Activated naive CD4-positive, alpha-beta T cell treated with anti-CD3 and anti-CD28 coated beads, Interleukin-2, amount 50 U/mL, for 24 hours (primary cell): ENCODE measurements at regions not wholly inside any gene's neighbourhood (a gene's known extent, or its start where the extent isn't known, plus 50 kb on each side); places are given as distances from the start of the nearest gene placed in this dataset.

Experiments
- H3K27ac Mint-ChIP-seq: one replicate; pipeline ENCODE4 v1.8.0; 2021; ENCODE audit warnings: mild to moderate bottlenecking, mixed read lengths
- H3K27me3 Mint-ChIP-seq: one replicate; pipeline ENCODE4 v1.8.0; 2021; ENCODE audit warnings: mixed read lengths
- H3K36me3 Mint-ChIP-seq: one replicate; pipeline ENCODE4 v1.8.0; 2021; ENCODE audit warnings: mixed read lengths
- H3K4me1 Mint-ChIP-seq: one replicate; pipeline ENCODE4 v1.8.0; 2021; ENCODE audit warnings: mixed read lengths
- H3K4me3 Mint-ChIP-seq: one replicate; pipeline ENCODE4 v1.8.0; 2021; ENCODE audit warnings: mild to moderate bottlenecking, mixed read lengths
- H3K9me3 Mint-ChIP-seq: one replicate; pipeline ENCODE4 v1.8.0; 2021; ENCODE audit warnings: mixed read lengths

DNA sequence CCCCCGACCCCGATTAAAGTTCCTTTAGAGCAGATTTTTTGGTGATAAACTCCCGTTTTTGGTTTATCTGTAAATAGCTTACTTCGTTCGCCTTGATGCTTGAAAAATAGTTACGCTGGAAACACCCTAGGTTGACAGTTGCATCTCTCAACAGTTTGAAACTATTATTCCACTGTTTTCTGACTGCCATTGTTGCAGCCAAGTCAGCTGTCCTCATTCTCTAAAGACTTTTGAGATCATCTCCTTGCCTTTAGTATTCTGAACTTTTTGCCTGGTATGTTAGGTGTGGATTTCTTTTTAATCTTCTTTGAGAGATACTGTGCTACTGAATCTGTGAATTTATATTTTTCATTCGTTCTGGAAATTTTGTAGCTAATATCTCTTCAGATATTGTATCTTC is 122.7 kb upstream of the NSMCE3 start:
- Mint-ChIP-seq H3K4me3 (no peak overlapping the region), H3K27ac (no peak overlapping the region), H3K36me3 (no peaks in the 10 kb centered on the region), H3K9me3 (no peaks in the 10 kb centered on the region), H3K4me1 (no peaks in the 10 kb centered on the region), H3K27me3 (peaks cover 5% of the 10 kb centered on the region)

DNA sequence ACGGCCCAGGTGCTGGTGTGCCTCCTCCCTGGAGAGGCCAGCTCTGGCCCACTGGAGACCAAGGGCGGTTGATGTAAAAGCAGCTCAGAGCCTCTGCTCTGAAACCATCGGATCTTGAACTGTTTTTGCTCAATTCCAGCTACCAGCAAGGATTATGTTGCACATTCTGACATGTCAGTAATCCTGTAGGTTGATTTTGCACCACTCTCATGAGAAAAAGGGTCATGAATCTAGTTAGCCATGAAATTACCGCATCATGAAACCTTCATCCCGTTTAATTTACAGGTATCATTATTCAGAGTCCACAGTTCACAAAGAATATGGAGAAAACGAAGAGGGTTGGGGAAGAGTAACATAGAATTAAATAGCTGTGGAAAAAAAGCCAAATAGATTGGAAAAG is 120.4 kb upstream of the NSMCE3 start:
- H3K27ac Mint-ChIP-seq = no peak overlapping the region
- H3K9me3 Mint-ChIP-seq = no peaks in the 10 kb centered on the region
- H3K27me3 Mint-ChIP-seq = peaks cover 5% of the 10 kb centered on the region
- no peak overlapping the region for H3K4me3 Mint-ChIP-seq
- H3K36me3 Mint-ChIP-seq = no peaks in the 10 kb centered on the region
- no peaks in the 10 kb centered on the region for H3K4me1 Mint-ChIP-seq

DNA sequence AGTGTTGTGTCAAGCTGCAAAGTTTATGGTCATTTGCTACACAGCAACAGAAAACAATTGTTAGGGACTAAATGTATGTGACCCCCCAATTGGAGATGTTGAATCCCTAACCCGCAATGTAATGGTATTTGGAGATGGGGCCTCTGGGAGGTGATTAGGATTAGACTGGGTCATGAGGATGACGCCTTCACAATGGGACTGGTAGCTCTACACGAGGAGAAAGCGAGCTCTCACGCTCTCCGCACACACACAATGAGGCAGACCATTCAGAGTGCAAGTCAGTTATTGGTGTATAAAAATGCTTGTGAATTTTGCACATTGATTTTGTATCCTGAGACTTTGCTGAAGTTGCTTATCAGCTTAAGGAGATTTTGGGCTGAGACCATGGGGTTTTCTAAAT is 116.9 kb upstream of the NSMCE3 start:
- no peak overlapping the region for H3K4me3 Mint-ChIP-seq
- H3K4me1 Mint-ChIP-seq = no peaks in the 10 kb centered on the region
- H3K27me3 Mint-ChIP-seq = peaks cover 12% of the 10 kb centered on the region

DNA sequence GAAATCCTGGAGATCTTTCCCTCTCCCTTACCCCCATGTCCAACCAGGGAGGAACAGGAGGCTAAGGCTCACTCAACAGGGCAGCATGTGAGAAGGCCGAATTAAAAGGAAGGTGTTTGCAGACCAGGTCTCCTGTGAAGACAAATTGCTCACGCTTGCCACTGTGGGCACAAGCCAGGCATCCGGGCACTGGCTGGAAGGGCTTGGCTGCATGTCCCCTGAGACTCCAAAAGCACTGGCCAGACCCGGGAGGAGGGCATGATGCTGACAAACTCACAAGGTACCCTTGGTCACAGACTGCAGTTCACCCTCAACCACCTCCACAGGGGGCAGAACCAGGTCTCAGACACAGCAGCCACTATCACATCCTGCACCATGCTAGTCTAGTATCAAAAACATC is 113.7 kb upstream of the NSMCE3 start:
- Mint-ChIP-seq H3K27me3 (peaks cover 11% of the 10 kb centered on the region), H3K4me1 (no peaks in the 10 kb centered on the region), H3K27ac (no peak overlapping the region), H3K4me3 (no peak overlapping the region), H3K36me3 (no peaks in the 10 kb centered on the region), H3K9me3 (no peaks in the 10 kb centered on the region)

More for the DNA sequence above, 116.9 kb upstream of the NSMCE3 start:
- Mint-ChIP-seq H3K9me3 (no peaks in the 10 kb centered on the region), H3K27ac (no peak overlapping the region), H3K36me3 (no peaks in the 10 kb centered on the region)

DNA sequence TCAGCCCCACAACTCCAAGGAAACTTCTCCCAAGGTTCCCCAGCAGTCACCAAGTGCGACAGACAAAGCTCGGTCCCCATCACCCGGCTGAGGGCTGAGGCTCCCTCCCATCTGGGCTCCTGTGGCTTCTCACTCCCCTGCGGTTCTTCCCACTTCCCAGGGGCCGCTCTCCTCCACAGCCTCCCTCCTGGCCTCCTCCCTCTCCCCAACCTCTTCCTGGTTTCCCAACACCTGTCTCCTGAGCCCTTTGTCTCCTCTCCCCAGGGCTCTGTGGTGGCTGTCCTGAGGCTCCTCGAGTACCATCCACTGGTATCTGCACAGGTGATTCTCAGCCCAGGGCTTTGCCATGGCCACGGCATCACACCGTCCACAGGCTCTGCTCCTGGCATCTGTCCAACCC is 113.2 kb upstream of the NSMCE3 start:
- Mint-ChIP-seq H3K4me3 (no peak overlapping the region), H3K27me3 (peaks cover 10% of the 10 kb centered on the region), H3K9me3 (no peaks in the 10 kb centered on the region), H3K27ac (no peak overlapping the region), H3K4me1 (no peaks in the 10 kb centered on the region), H3K36me3 (no peaks in the 10 kb centered on the region)

DNA sequence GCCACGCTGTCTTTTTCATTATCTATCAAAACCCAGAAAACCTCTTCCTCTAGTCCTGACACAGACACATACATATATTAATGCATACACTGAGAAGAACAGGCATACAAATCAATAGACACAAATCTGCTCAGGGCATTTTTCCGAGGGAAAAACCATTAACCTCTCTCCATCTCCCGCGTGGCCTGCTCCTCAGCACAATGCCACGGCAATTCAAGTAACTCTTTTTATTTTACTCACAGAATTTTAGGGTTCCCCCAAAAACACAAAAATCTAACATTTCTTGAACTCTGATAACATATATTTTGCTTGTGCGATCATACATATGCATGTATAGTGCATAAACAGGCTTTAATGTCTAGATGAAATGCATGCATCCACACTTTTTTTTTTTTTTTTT is 110.8 kb upstream of the NSMCE3 start:
- H3K36me3 Mint-ChIP-seq = no peaks in the 10 kb centered on the region
- H3K27me3 Mint-ChIP-seq = peaks cover 10% of the 10 kb centered on the region
- no peak overlapping the region for H3K4me3 Mint-ChIP-seq
- no peaks in the 10 kb centered on the region for H3K4me1 Mint-ChIP-seq
- H3K27ac Mint-ChIP-seq = no peak overlapping the region
- H3K9me3 Mint-ChIP-seq = no peaks in the 10 kb centered on the region

DNA sequence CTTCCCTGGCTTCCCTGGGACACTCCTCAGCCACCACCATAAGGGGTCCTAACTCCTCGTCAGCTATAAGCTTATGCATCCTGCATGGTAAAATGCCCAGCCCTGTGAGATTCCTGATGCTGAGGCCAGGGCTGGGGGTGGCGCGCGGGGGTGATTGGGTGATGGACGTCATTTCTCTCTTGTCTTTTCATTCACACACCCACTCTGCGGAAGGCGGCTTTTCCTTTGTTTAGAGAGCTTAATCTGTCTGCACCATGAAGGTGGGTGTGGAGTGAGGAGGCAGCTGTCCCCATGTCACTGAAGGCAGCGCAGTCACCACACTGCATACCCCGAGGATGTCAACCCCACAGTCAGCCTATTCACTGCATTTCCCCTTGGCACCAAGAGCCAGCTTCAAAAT is 110.0 kb upstream of the NSMCE3 start:
- H3K9me3 Mint-ChIP-seq = no peaks in the 10 kb centered on the region
- H3K4me1 Mint-ChIP-seq = no peaks in the 10 kb centered on the region
- no peaks in the 10 kb centered on the region for H3K36me3 Mint-ChIP-seq
- H3K27me3 Mint-ChIP-seq = peaks cover 4% of the 10 kb centered on the region
- H3K4me3 Mint-ChIP-seq = no peak overlapping the region
- no peak overlapping the region for H3K27ac Mint-ChIP-seq

DNA sequence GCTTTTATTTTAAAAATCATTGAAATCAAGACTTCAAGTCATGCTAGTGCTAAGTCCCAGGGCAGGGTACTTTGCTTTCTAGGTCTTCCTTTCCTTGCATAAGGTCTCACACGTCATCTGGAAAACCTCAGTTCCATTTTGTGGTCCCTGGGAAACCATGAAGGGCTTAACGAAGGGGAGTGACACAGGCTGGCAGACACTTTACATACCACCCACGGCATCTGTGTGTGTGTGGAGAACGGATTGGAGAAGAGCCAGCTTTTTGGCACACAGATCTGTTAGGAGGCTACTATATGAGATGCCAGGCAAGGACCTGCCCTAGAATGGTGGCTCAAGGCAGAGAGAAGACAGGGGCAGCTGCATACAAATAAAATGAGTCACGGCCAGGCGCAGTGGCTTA is 107.5 kb upstream of the NSMCE3 start:
- no peaks in the 10 kb centered on the region for H3K4me1 Mint-ChIP-seq
- no peak overlapping the region for H3K27ac Mint-ChIP-seq
- no peaks in the 10 kb centered on the region for H3K36me3 Mint-ChIP-seq
- H3K4me3 Mint-ChIP-seq = no peak overlapping the region
- no peaks in the 10 kb centered on the region for H3K9me3 Mint-ChIP-seq
- peaks cover 4% of the 10 kb centered on the region for H3K27me3 Mint-ChIP-seq

DNA sequence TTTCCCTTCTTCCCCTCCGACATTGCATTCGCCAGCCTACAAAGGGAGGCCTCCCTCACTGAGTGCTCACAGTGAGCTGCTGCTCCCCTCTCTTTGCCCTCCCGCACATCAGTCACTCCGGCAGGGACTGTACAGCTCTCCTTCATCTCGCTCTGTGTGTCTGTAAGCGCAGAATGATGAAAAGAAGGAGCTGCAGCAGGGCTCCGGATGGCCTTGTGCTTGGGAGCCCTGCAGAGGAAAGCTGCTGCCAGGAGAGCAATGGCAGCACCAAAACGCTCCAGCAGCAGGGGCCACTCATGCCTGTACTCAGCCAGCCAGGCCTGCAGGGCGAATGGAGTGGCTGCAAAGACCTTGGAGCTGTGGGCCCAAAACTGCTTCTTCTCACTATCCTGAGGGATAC is 107.0 kb upstream of the NSMCE3 start:
- Mint-ChIP-seq H3K27ac (no peak overlapping the region), H3K4me3 (no peak overlapping the region), H3K36me3 (no peaks in the 10 kb centered on the region), H3K4me1 (no peaks in the 10 kb centered on the region), H3K9me3 (no peaks in the 10 kb centered on the region), H3K27me3 (peaks cover 4% of the 10 kb centered on the region)

DNA sequence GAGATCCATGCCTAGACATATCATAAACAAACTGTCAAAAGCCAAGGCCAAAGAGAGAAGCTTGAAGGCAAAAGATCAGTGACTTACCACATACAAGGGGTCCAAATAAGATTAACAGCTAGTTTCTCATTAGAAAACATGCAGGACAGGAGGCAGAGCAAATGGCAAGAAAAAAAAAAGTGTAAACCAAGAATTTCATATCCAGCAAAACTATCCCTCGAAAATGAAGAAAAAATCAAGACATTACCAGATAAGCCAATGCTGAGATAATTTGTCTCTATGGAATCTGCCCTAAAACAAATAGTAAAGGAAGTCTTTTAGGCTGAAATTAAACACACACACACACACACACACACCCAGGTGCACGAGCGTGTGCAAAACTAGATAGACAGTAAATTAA is 99.6 kb upstream of the NSMCE3 start:
- Mint-ChIP-seq H3K4me3 (no peak overlapping the region), H3K4me1 (no peaks in the 10 kb centered on the region), H3K36me3 (peaks cover 6% of the 10 kb centered on the region), H3K27ac (no peak overlapping the region), H3K27me3 (peaks cover 12% of the 10 kb centered on the region), H3K9me3 (peaks cover 15% of the 10 kb centered on the region)

DNA sequence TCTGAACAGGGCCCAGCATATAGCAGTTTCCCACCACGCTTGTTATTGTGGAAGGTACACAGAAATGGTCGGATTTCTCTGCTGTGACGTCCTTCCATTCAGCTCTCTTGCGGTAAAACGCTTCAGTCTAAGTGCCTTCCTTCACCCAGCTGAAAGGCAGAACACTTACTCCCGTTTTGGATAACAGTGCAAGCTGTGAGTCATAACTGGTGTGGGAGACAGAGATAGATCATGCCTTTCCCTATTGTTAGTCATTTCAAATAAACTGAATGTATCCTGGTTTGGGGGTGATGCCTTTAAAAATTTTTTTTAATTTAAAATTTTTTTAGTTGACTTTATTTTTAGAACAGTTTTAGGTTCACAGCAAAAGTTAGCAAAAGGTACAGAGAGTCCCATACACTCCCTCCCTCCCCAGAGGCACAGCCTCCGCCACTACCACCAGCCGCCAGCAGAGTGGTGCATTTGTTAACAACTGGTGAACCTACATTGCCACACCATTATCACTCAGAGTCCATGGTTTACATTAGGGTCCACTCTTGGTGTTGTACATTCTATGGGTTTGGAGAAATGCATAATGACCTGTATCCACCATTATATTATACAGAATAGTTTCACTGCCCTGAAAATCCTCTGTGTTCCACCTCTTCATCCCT is 94.9 kb upstream of the NSMCE3 start:
- no peaks in the 10 kb centered on the region for H3K4me1 Mint-ChIP-seq
- H3K36me3 Mint-ChIP-seq = peaks cover 6% of the 10 kb centered on the region
- no peak overlapping the region for H3K4me3 Mint-ChIP-seq
- H3K27me3 Mint-ChIP-seq = peaks cover 13% of the 10 kb centered on the region
- no peak overlapping the region for H3K27ac Mint-ChIP-seq
- peaks cover 10% of the 10 kb centered on the region for H3K9me3 Mint-ChIP-seq

DNA sequence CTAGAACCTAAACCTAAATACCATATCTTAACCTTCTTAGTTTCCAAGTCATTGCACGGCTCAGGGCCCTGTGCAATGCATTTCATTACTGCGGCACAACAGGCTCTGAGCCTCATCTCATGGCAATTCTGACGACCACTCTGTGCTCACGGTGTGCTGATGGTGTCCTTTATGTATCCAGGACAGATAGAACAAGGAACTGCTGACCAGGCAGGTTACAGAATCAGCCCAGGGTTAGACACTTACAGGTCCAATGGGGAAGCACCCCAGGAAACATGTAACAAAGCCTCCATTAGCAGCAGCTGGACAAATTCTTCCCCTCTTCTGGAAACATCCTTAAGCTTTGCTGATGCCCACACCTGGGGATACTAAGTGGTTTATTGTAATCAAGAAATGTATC is 91.9 kb upstream of the NSMCE3 start:
- H3K27ac Mint-ChIP-seq = no peak overlapping the region
- H3K4me1 Mint-ChIP-seq = no peaks in the 10 kb centered on the region
- H3K36me3 Mint-ChIP-seq = no peaks in the 10 kb centered on the region
- H3K4me3 Mint-ChIP-seq = no peak overlapping the region
- peaks cover 10% of the 10 kb centered on the region for H3K27me3 Mint-ChIP-seq
- no peaks in the 10 kb centered on the region for H3K9me3 Mint-ChIP-seq

DNA sequence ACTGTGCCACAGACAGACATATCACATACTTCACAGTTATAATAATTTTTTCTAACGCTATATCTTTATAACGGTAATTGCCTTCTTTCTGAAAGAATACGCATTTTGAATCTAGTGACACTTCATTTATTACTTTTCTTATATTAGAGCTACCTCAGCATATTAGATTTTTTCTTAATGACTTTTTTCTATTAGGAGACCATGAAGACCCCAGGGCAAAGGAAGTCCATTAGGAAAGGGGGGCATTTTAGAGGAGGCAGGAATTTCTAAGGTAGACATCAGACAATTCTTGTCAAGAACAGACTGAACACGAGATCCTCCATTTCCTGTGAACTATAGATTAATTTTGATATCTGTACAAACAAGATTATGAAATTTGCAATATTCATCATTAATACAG is 90.5 kb upstream of the NSMCE3 start:
- no peaks in the 10 kb centered on the region for H3K36me3 Mint-ChIP-seq
- H3K27me3 Mint-ChIP-seq = peaks cover 7% of the 10 kb centered on the region
- H3K9me3 Mint-ChIP-seq = no peaks in the 10 kb centered on the region
- H3K27ac Mint-ChIP-seq = no peak overlapping the region
- H3K4me1 Mint-ChIP-seq = no peaks in the 10 kb centered on the region
- H3K4me3 Mint-ChIP-seq = no peak overlapping the region

DNA sequence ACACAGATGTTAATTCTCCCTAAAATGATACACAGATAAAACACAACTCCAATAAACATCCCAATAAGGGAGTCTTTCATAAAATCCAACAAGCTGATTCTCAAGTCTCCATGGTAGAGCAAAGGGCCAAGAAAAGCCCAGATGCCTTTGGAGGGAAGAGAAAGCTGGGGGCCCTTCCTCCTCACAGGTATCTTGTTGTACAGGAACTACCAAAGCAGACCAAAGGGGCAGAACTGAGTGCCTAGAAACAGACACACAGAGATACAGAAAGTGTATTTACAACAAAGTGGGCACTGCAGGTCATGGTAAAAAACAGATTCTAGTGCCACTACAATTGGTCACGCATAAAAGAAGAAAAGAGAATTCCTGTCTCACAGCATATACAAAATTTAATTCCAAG is 87.2 kb upstream of the NSMCE3 start:
- H3K27ac Mint-ChIP-seq = no peak overlapping the region
- H3K4me3 Mint-ChIP-seq = no peak overlapping the region
- H3K27me3 Mint-ChIP-seq = peaks cover 2% of the 10 kb centered on the region
- no peaks in the 10 kb centered on the region for H3K4me1 Mint-ChIP-seq
- H3K9me3 Mint-ChIP-seq = no peaks in the 10 kb centered on the region
- H3K36me3 Mint-ChIP-seq = no peaks in the 10 kb centered on the region

DNA sequence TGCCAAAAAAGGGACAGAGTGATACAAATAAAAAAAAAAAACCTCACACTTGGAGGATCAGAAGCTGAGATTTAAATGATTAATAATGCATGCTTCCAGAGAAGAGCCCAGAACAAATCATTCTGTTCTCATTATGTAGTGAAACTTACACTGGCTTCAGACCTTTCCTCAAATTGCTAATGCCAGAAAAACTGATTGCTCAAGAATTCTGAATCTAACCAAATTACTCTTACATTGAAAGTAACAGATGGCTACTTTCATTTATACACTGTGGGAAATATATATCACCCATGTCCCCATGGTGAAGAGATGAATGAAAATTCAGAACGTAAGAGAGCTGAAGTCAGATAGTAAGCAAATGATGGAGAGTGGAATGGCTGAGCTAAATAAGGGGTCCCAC is 85.9 kb upstream of the NSMCE3 start:
- Mint-ChIP-seq H3K9me3 (no peaks in the 10 kb centered on the region), H3K36me3 (no peaks in the 10 kb centered on the region)

DNA sequence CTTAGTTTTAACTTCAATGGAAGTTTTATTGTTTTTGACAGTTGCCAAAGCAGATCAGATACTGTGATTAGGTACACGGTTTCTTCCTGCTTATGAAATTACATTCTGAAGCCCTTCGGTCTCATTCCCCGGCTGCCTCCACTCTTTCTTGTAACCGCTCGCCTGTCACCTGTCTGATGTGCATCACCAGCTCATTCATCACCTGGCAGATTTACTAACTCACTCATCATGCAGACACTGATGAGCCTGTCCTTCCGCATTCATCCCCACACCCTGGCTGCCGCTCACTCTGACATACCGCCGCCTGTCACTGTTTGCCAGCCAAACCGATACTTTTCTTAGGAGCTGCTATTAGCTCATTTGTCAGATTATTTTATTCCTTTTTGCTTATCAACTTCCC is 82.8 kb upstream of the NSMCE3 start:
- Mint-ChIP-seq H3K9me3 (no peaks in the 10 kb centered on the region), H3K36me3 (no peaks in the 10 kb centered on the region), H3K27ac (no peak overlapping the region), H3K27me3 (peaks cover 4% of the 10 kb centered on the region), H3K4me1 (no peaks in the 10 kb centered on the region), H3K4me3 (no peak overlapping the region)

More for the DNA sequence above, 85.9 kb upstream of the NSMCE3 start:
- Mint-ChIP-seq H3K4me1 (no peaks in the 10 kb centered on the region), H3K27ac (no peak overlapping the region), H3K4me3 (no peak overlapping the region), H3K27me3 (peaks cover 1% of the 10 kb centered on the region)

DNA sequence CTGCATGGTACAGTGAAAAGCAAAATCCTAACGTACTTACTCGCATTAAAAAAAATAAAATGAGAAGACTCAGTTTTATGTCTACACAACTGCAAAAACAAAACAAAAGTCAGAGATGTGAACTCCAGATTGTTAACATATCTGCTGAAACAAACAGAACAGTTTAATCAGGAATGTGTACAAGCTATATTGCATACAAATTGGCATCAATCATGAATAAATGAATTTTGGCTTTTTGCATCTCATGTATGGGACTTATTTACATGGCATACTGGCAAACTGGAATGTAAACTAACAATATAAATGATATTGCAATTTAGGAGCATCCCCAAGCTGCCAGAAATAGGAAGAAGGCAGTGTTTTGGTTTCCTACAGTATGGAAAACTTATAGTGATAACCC is 79.6 kb upstream of the NSMCE3 start:
- H3K36me3 Mint-ChIP-seq = no peaks in the 10 kb centered on the region
- no peaks in the 10 kb centered on the region for H3K4me1 Mint-ChIP-seq
- no peak overlapping the region for H3K4me3 Mint-ChIP-seq
- H3K27me3 Mint-ChIP-seq = peaks cover 4% of the 10 kb centered on the region
- no peak overlapping the region for H3K27ac Mint-ChIP-seq
- H3K9me3 Mint-ChIP-seq = no peaks in the 10 kb centered on the region
